IMR-90 (cell line): ENCODE measurements at regions not wholly inside any gene's neighbourhood (a gene's known extent, or its start where the extent isn't known, plus 50 kb on each side); places are given as distances from the start of the nearest gene placed in this dataset.

Experiments used
- BHLHE40 ChIP-seq: fragments of 150-350 bp; IDR thresholded peaks from 2 replicates; pipeline ENCODE4 v1.6.1; 2016; ENCODE audit warnings: mild to moderate bottlenecking, low read depth, low read length
- CHD1 ChIP-seq: IDR thresholded peaks from 2 replicates; pipeline ENCODE4 v1.6.1; 2012; ENCODE audit warnings: low read depth, low read length, improper control_type of control experiment
- MAZ ChIP-seq: IDR thresholded peaks from 2 replicates; pipeline ENCODE4 v1.6.1; 2012; ENCODE audit warnings: low read depth, mild to moderate bottlenecking, low read length, improper control_type of control experiment, moderate library complexity, borderline replicate concordance
- POLR2A ChIP-seq: IDR thresholded peaks from 2 replicates; pipeline ENCODE4 v1.6.1; 2012; ENCODE audit warnings: mild to moderate bottlenecking, low read depth, low read length
- RFX5 ChIP-seq: IDR thresholded peaks from 2 replicates; pipeline ENCODE4 v1.8.0; 2012; ENCODE audit warnings: low read depth, mild to moderate bottlenecking, low read length, moderate library complexity
- SMC3 ChIP-seq: fragments of 150-350 bp; IDR thresholded peaks from 2 replicates; pipeline ENCODE4 v1.6.1; 2016; ENCODE audit warnings: low read depth, mild to moderate bottlenecking, antibody characterized with exemption, low read length, moderate library complexity
- TF ChIP-seq, protein P1 (sequence below): conservative IDR thresholded peaks from 2 replicates; pipeline ENCODE4 v1.5.1; 2012; ENCODE audit warnings: mild to moderate bottlenecking, low read depth, low read length, improper control_type of control experiment

DNA sequence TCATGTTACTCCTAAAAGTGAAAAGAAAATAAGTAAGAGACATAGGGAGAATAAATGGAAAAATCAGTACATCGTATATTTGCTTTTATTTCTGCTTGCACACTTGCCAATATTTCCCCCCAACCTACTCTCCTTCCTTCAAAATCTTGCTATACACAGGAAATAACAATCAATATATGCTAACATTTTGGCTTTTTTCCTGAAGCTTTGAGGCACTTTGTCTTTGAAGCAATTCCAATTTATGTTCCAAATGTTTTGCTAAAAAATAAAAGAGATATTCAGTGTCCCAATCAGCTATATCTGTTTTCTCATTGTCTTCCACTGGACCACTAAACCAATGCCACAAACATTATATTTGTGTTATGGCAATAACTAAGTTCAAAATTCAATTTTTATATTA is 184.0 kb upstream of the NEGR1 start:
- TF ChIP-seq POLR2A (no peak), SMC3 (no peak), CHD1 (no peak), MAZ (no peak), BHLHE40 (no peak), RFX5 (no peak)
- TF ChIP-seq, protein P1, sequence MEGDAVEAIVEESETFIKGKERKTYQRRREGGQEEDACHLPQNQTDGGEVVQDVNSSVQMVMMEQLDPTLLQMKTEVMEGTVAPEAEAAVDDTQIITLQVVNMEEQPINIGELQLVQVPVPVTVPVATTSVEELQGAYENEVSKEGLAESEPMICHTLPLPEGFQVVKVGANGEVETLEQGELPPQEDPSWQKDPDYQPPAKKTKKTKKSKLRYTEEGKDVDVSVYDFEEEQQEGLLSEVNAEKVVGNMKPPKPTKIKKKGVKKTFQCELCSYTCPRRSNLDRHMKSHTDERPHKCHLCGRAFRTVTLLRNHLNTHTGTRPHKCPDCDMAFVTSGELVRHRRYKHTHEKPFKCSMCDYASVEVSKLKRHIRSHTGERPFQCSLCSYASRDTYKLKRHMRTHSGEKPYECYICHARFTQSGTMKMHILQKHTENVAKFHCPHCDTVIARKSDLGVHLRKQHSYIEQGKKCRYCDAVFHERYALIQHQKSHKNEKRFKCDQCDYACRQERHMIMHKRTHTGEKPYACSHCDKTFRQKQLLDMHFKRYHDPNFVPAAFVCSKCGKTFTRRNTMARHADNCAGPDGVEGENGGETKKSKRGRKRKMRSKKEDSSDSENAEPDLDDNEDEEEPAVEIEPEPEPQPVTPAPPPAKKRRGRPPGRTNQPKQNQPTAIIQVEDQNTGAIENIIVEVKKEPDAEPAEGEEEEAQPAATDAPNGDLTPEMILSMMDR, result no peak
